ENCODE measurements at regions not wholly inside any gene's neighbourhood (a gene's known extent, or its start where the extent isn't known, plus 50 kb on each side); places are given as distances from the start of the nearest gene placed in this dataset.

- TF ChIP-seq, protein P1, sequence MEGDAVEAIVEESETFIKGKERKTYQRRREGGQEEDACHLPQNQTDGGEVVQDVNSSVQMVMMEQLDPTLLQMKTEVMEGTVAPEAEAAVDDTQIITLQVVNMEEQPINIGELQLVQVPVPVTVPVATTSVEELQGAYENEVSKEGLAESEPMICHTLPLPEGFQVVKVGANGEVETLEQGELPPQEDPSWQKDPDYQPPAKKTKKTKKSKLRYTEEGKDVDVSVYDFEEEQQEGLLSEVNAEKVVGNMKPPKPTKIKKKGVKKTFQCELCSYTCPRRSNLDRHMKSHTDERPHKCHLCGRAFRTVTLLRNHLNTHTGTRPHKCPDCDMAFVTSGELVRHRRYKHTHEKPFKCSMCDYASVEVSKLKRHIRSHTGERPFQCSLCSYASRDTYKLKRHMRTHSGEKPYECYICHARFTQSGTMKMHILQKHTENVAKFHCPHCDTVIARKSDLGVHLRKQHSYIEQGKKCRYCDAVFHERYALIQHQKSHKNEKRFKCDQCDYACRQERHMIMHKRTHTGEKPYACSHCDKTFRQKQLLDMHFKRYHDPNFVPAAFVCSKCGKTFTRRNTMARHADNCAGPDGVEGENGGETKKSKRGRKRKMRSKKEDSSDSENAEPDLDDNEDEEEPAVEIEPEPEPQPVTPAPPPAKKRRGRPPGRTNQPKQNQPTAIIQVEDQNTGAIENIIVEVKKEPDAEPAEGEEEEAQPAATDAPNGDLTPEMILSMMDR (IDR thresholded peaks at IDR 0.05; ENCODE audit: borderline replicate concordance): no peak
- H3K27me3 ChIP-seq (ENCODE audit: low read depth): peaks cover 4% of the 10 kb centered on the region
- no peaks in the 10 kb centered on the region for H3K9me3 ChIP-seq (replicated peaks)
- DNase-seq: no peak
- H3K4me1 ChIP-seq: no peaks in the 10 kb centered on the region
- intact Hi-C loops (cut with micrococcal nuclease): no loop called here
- no peak overlapping the region for H3K27ac ChIP-seq (replicated peaks)
- no peaks in the 10 kb centered on the region for H3K36me3 ChIP-seq
- no peak overlapping the region for H3K4me3 ChIP-seq
Measured at GRCh38 chr16:49161191-49161590, 120.4 kb downstream of the CBLN1 start.

DNA sequence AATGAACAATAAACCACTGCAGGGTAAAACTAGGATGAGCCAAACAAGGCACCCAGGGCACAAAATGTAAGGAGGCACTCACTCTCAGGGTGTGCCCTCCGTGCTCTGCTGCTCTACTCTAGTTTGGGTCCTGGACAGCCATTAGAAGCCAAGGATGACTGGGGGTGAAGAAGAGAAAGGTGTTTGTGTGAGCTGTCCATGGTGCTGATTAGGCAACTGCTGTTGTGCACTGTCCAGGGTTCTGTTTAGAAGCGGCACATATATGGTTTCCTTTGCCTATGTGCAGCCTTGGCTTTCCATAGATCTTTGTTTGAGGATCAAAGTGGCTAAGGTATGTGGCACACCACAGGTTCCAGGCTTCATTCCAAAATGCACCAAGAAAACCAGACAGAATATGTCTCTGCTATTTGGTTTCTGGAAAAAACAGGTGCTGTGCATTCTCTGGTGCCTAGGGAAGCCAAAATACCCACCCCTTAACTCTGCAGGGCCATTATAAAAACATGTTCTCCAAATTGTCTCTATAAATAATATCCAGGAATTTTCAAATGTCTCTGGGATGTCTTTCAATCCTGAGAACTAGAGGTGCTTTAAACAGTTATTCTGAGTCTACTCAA, 123.5 kb downstream of the CBLN1 start:
- DNase-seq: peak; percentile 14
- Histone ChIP-seq H3K4me1 (no peaks in the 10 kb centered on the region), H3K27me3 (ENCODE audit: low read depth) (peaks cover 4% of the 10 kb centered on the region), H3K9me3 (replicated peaks) (peaks cover 16% of the 10 kb centered on the region), H3K4me3 (no peak overlapping the region), H3K27ac (replicated peaks) (no peak overlapping the region), H3K36me3 (no peaks in the 10 kb centered on the region)
- TF ChIP-seq, protein P1 (IDR thresholded peaks at IDR 0.05; ENCODE audit: borderline replicate concordance): no peak
- intact Hi-C loops (cut with micrococcal nuclease): no loop called here

DNA sequence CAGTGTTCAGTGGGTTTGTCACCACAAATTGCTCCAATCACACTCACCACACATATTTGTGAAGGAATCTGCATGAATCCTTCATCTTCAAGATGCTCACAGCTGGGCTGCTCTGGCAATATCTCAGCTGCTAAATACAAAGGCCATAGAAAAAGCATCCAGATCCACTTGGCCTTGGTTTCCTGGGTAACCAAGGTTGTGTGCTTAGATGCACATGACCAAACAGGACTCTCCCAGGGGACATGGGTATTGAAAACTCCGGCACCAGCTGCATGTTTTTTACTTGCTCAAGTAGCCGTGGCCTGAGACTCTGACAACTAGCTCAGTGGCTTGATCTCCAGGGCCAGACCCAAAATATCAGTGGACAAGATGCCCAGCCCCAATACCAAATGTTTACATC, 131.3 kb downstream of the CBLN1 start:
- H3K4me1 ChIP-seq: no peaks in the 10 kb centered on the region
- no peaks in the 10 kb centered on the region for H3K36me3 ChIP-seq
- H3K4me3 ChIP-seq: no peak overlapping the region
- intact Hi-C loops (cut with micrococcal nuclease): no loop called here
- TF ChIP-seq, protein P1 (IDR thresholded peaks at IDR 0.05; ENCODE audit: borderline replicate concordance): no peak
- peaks cover 16% of the 10 kb centered on the region for H3K9me3 ChIP-seq (replicated peaks)
- no peaks in the 10 kb centered on the region for H3K27me3 ChIP-seq (ENCODE audit: low read depth)
- no peak overlapping the region for H3K27ac ChIP-seq (replicated peaks)
- DNase-seq: no peak

DNA sequence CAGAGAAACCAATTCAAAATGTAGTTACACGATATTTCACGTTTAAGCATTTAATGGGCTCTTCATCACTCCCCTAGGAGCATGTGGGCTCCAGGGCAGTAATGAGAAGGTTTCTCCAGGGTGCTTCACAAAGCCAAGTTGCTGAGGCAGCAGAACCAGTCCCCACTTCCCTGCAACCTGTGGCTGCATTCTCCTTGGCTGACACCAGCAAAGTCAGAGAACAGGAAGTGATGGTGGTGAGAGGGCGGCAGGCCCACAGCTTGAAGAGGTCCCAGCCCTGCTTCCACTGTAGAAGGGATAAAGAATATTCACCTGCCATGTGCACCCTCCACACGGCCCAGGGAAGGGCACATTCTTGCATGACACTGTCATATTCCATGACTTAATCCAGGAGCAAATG, 133.2 kb downstream of the CBLN1 start:
- Histone ChIP-seq H3K9me3 (replicated peaks) (no peaks in the 10 kb centered on the region), H3K4me3 (no peak overlapping the region), H3K4me1 (no peaks in the 10 kb centered on the region), H3K36me3 (no peaks in the 10 kb centered on the region), H3K27me3 (ENCODE audit: low read depth) (no peaks in the 10 kb centered on the region), H3K27ac (replicated peaks) (no peak overlapping the region)
- intact Hi-C loops (cut with micrococcal nuclease): no loop called here
- no peak for DNase-seq
- TF ChIP-seq, protein P1 (IDR thresholded peaks at IDR 0.05; ENCODE audit: borderline replicate concordance): no peak

DNA sequence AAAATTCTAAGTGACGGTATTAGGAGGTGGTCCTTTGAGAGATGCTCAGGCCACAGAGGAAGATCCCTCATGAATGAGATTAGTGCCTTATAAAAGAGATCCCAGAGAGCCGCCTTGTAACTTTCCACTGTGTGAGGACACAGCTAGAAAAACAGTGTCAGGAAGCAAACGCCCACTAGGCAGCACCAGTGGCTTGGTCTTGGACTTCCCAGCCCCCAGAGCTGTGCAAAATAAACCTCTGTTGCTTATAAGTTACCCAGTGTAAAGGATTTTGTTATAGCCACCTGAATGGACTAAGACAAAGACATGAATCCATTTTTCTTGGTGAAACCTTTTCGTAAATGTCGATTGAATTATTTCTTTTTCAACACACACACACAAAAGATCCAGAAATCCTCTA, 141.0 kb downstream of the CBLN1 start:
- intact Hi-C loops (cut with micrococcal nuclease): no loop called here
- Histone ChIP-seq H3K36me3 (no peaks in the 10 kb centered on the region), H3K4me1 (no peaks in the 10 kb centered on the region), H3K27me3 (ENCODE audit: low read depth) (peaks cover 13% of the 10 kb centered on the region), H3K4me3 (no peak overlapping the region), H3K27ac (replicated peaks) (no peak overlapping the region), H3K9me3 (replicated peaks) (peaks cover 15% of the 10 kb centered on the region)
- TF ChIP-seq, protein P1 (IDR thresholded peaks at IDR 0.05; ENCODE audit: borderline replicate concordance): no peak
- DNase-seq: no peak

Measured in left ventricle myocardium inferior (tissue), 1 donor.